ENCODE measurements at regions not wholly inside any gene's neighbourhood (a gene's known extent, or its start where the extent isn't known, plus 50 kb on each side); places are given as distances from the start of the nearest gene placed in this dataset.

- TF ChIP-seq CTCF (conservative IDR thresholded peaks at IDR 0.05 in 1 of 2, IDR thresholded peaks at IDR 0.05 in 1 of 2; ENCODE audit: extremely low read depth in 1 of 2, insufficient read depth in 1 of 2, low read depth in 1 of 2, low read length in 2 of 2) (no peak), EZH2 (IDR thresholded peaks at IDR 0.05; ENCODE audit: borderline replicate concordance, low read length) (no peak)
Observed at GRCh38 chr5:9861666-9862256, 231.6 kb upstream of the TAS2R1 start.

All from mammary epithelial cell (primary cell).